Mammary epithelial cell (primary cell): ENCODE measurements at regions not wholly inside any gene's neighbourhood (a gene's known extent, or its start where the extent isn't known, plus 50 kb on each side); places are given as distances from the start of the nearest gene placed in this dataset.

Experiments
- EZH2 ChIP-seq: IDR thresholded peaks from 2 replicates; pipeline ENCODE4 v1.6.1; 2012; ENCODE audit warnings: low read length, inconsistent platforms, borderline replicate concordance
- TF ChIP-seq, protein P1 (sequence below), 2 donors: IDR thresholded peaks in 1 of 2; conservative IDR thresholded peaks in 1 of 2; 2 replicates each; pipeline ENCODE4 v1.5.1; 2011 to 2012; ENCODE audit warnings: inconsistent platforms in 2 of 2, low read length in 2 of 2, mild to moderate bottlenecking in 2 of 2, control low read depth in 1 of 2, low read depth in 1 of 2; ENCODE audit not compliant: insufficient read depth in 1 of 2; ENCODE audit errors: extremely low read depth in 1 of 2

DNA sequence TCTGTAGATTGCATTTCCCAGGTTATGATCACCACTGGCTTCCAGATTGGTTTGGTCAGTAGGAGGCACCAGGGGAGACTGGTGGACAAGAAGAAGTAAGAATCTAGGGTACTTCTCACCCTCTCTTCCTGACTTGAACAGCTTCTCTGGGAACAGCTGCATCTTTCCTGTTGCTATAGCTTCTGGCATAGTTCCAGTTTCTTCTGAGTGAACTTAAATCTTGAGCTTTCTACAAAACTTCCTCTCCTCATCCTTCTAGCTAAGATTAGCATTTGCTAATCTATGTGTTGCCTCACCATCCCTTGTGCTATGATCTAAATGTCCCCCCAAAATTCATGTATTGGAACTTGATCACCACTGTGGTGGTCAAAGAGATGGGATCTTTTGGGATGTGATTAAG lies 724.6 kb downstream of the UTRN start:
- TF ChIP-seq, protein P1, sequence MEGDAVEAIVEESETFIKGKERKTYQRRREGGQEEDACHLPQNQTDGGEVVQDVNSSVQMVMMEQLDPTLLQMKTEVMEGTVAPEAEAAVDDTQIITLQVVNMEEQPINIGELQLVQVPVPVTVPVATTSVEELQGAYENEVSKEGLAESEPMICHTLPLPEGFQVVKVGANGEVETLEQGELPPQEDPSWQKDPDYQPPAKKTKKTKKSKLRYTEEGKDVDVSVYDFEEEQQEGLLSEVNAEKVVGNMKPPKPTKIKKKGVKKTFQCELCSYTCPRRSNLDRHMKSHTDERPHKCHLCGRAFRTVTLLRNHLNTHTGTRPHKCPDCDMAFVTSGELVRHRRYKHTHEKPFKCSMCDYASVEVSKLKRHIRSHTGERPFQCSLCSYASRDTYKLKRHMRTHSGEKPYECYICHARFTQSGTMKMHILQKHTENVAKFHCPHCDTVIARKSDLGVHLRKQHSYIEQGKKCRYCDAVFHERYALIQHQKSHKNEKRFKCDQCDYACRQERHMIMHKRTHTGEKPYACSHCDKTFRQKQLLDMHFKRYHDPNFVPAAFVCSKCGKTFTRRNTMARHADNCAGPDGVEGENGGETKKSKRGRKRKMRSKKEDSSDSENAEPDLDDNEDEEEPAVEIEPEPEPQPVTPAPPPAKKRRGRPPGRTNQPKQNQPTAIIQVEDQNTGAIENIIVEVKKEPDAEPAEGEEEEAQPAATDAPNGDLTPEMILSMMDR (conservative IDR thresholded peaks at IDR 0.05 in 1 of 2, IDR thresholded peaks at IDR 0.05 in 1 of 2; ENCODE audit: extremely low read depth in 1 of 2, insufficient read depth in 1 of 2, low read depth in 1 of 2, low read length in 2 of 2) = no peak
- TF ChIP-seq EZH2 = no peak
